Left hindlimb (tissue), 1 donor: ENCODE measurements at regions not wholly inside any gene's neighbourhood (a gene's known extent, or its start where the extent isn't known, plus 50 kb on each side); places are given as distances from the start of the nearest gene placed in this dataset.
"Not testable (repeated sequence)": the region's sequence is repeated elsewhere in the genome, so short reads cannot be mapped to it uniquely, and the experiment has no call there.

Experiments
- DNase-seq: peaks from one replicate; pipeline ENCODE4 v3.0.0-alpha.2; 2018

GRCh38 chr13:43946281-43946680, 66.6 kb downstream of the LACC1 start:
- no peak for DNase-seq

GRCh38 chr13:43947897-43948458, 68.3 kb downstream of the LACC1 start:
- no peak for DNase-seq

- DNase-seq: no peak
Observed at GRCh38 chr13:43953370-43953769, 73.7 kb downstream of the LACC1 start.

- not testable (repeated sequence) for DNase-seq
Observed at GRCh38 chr13:43956975-43957374, 77.3 kb downstream of the LACC1 start.

- DNase-seq: no peak
Observed at GRCh38 chr13:43959291-43959690, 79.6 kb downstream of the LACC1 start.

GRCh38 chr13:43961909-43962308, 82.2 kb downstream of the LACC1 start:
- no peak for DNase-seq

- no peak for DNase-seq
Observed at GRCh38 chr13:43963726-43964125, 84.0 kb downstream of the LACC1 start.

- DNase-seq: no peak
Observed at GRCh38 chr13:43964698-43965458, 85.2 kb downstream of the LACC1 start.

- no peak for DNase-seq
Observed at GRCh38 chr13:43965459-43965845, 85.7 kb downstream of the LACC1 start.

- not testable (repeated sequence) for DNase-seq
Observed at GRCh38 chr13:43968251-43968942, 88.7 kb downstream of the LACC1 start.

- DNase-seq: not testable (repeated sequence)
Observed at GRCh38 chr13:43968943-43969690, 89.4 kb downstream of the LACC1 start.

GRCh38 chr13:43969919-43970318, 90.2 kb downstream of the LACC1 start:
- not testable (repeated sequence) for DNase-seq

- DNase-seq: not testable (repeated sequence)
Observed at GRCh38 chr13:43970520-43971242, 91.0 kb downstream of the LACC1 start.

- DNase-seq: not testable (repeated sequence)
Observed at GRCh38 chr13:43971324-43971723, 91.6 kb downstream of the LACC1 start.

- peak; percentile 42 for DNase-seq
Observed at GRCh38 chr13:43977911-43978310, 98.2 kb downstream of the LACC1 start.

GRCh38 chr13:43978688-43979087, 99.0 kb downstream of the LACC1 start:
- no peak for DNase-seq

GRCh38 chr13:43979492-43979891, 99.8 kb downstream of the LACC1 start:
- DNase-seq: no peak

GRCh38 chr13:43980587-43980986, 100.9 kb downstream of the LACC1 start:
- DNase-seq: no peak

- DNase-seq: no peak
Observed at GRCh38 chr13:43981091-43981490, 101.4 kb downstream of the LACC1 start.

GRCh38 chr13:43981512-43982301, 102.0 kb downstream of the LACC1 start:
- no peak for DNase-seq

- no peak for DNase-seq
Observed at GRCh38 chr13:43983373-43983772, 103.7 kb downstream of the LACC1 start.

GRCh38 chr13:43984292-43984691, 104.6 kb downstream of the LACC1 start:
- no peak for DNase-seq
